CD8-positive, alpha-beta memory T cell (primary cell): ENCODE measurements at regions not wholly inside any gene's neighbourhood (a gene's known extent, or its start where the extent isn't known, plus 50 kb on each side); places are given as distances from the start of the nearest gene placed in this dataset.
"Not testable (repeated sequence)": the region's sequence is repeated elsewhere in the genome, so short reads cannot be mapped to it uniquely, and the experiment has no call there.

Experiments used
- CTCF ChIA-PET: fragments of 350-600 bp; sonication (Branson Sonifier 250); formaldehyde crosslinking; loops from one replicate; lab custom pipeline; 2021; ENCODE audit warnings: antibody characterized with exemption; lab: Charles Lee
- POLR2A ChIA-PET: fragments of 350-600 bp; sonication (Branson Sonifier 250); formaldehyde crosslinking; loops from one replicate; lab custom pipeline; 2021; ENCODE audit warnings: antibody characterized with exemption; lab: Charles Lee
- DNase-seq, 5 donors: peaks; one replicate each; pipeline versions ENCODE4 v3.0.0 to v3.0.0-alpha.2; 2020 to 2022; ENCODE audit warnings: mixed read lengths in 1 of 5
- H3K27ac ChIP-seq: one replicate; pipeline ENCODE4 v1.7.0; 2013; ENCODE audit warnings: low read depth, mild to moderate bottlenecking, low read length, moderate library complexity
- H3K27me3 ChIP-seq: 2 replicates; pipeline ENCODE4 v1.7.0; 2013; ENCODE audit warnings: low read length, mild to moderate bottlenecking; ENCODE audit not compliant: insufficient read depth, poor library complexity, severe bottlenecking
- H3K36me3 ChIP-seq: 2 replicates; pipeline ENCODE4 v1.7.0; 2013; ENCODE audit warnings: mild to moderate bottlenecking, low read length, moderate library complexity; ENCODE audit not compliant: insufficient read depth
- H3K4me1 ChIP-seq: 2 replicates; pipeline ENCODE4 v1.7.0; 2013; ENCODE audit warnings: mild to moderate bottlenecking, low read length, moderate library complexity; ENCODE audit not compliant: insufficient read depth
- H3K4me3 ChIP-seq: 2 replicates; pipeline ENCODE4 v1.7.0; 2013; ENCODE audit warnings: mild to moderate bottlenecking, low read length
- H3K9me3 ChIP-seq: 2 replicates; pipeline ENCODE4 v1.7.0; 2013; ENCODE audit warnings: mild to moderate bottlenecking, low read length
- H3K27ac Mint-ChIP-seq, 8 donors: one replicate each; pipeline ENCODE4 v1.8.0; 2020 to 2021; ENCODE audit warnings: mixed read lengths in 8 of 8, mild to moderate bottlenecking in 6 of 8, inconsistent platforms in 3 of 8, moderate library complexity in 3 of 8
- H3K27me3 Mint-ChIP-seq, 2 donors: one replicate each; pipeline ENCODE4 v1.8.0; 2020 to 2021; ENCODE audit warnings: mixed read lengths in 2 of 2, mild to moderate bottlenecking in 1 of 2, moderate library complexity in 1 of 2
- H3K36me3 Mint-ChIP-seq, 3 donors: one replicate each; pipeline ENCODE4 v1.8.0; 2020 to 2021; ENCODE audit warnings: mixed read lengths in 3 of 3, inconsistent platforms in 1 of 3, mild to moderate bottlenecking in 1 of 3
- H3K4me1 Mint-ChIP-seq, 3 donors: one replicate each; pipeline ENCODE4 v1.8.0; 2020 to 2021; ENCODE audit warnings: mixed read lengths in 3 of 3, inconsistent platforms in 1 of 3, mild to moderate bottlenecking in 1 of 3
- H3K4me3 Mint-ChIP-seq, 7 donors: one replicate each; pipeline ENCODE4 v1.8.0; 2020 to 2021; ENCODE audit warnings: mixed read lengths in 7 of 7, mild to moderate bottlenecking in 6 of 7, moderate library complexity in 4 of 7, inconsistent platforms in 2 of 7
- H3K9me3 Mint-ChIP-seq, 5 donors: one replicate each; pipeline ENCODE4 v1.8.0; 2020 to 2022; ENCODE audit warnings: mixed read lengths in 5 of 5, mild to moderate bottlenecking in 3 of 5, moderate library complexity in 2 of 5, inconsistent platforms in 1 of 5

- POLR2A ChIA-PET, result interaction anchor here (0.6 kb wide), 1 partner anchor 12 kb away, joined by 3 read pairs; no protein-coding TSS in a partner anchor
- H3K36me3 ChIP-seq, result no peaks in the 10 kb centered on the region
- DNase-seq, result no peak
- H3K4me1 ChIP-seq, result peaks cover 71% of the 10 kb centered on the region
- no peak overlapping the region for H3K4me3 ChIP-seq
- Mint-ChIP-seq H3K27ac (peak overlapping the region in 1 of 8 donors; percentile 36), H3K4me3 (no peak overlapping the region), H3K9me3 (peaks cover 0 to 2% (median 0%) of the 10 kb centered on the region in 5 donors), H3K36me3 (peaks cover 0 to 12% (median 0%) of the 10 kb centered on the region in 3 donors), H3K4me1 (peaks cover 33 to 35% (median 33%) of the 10 kb centered on the region in 3 donors), H3K27me3 (peaks cover 0 to 5% of the 10 kb centered on the region in 2 donors)
- H3K27ac ChIP-seq, result no peak overlapping the region
- CTCF ChIA-PET, result interaction anchor here (1.0 to 1.7 kb wide), 4 partner anchors 11 to 151 kb away, joined by 3 to 5 read pairs (median 4); no protein-coding TSS in a partner anchor
- no peaks in the 10 kb centered on the region for H3K27me3 ChIP-seq
- H3K9me3 ChIP-seq, result no peaks in the 10 kb centered on the region
Measured at GRCh38 chr4:38330936-38331335, 333.1 kb upstream of the KLF3 start.

GRCh38 chr4:38332699-38333098, 331.3 kb upstream of the KLF3 start:
- H3K27ac Mint-ChIP-seq, result no peak overlapping the region
- no peak for DNase-seq
- no peak overlapping the region for H3K4me3 Mint-ChIP-seq
- no peak overlapping the region for H3K4me3 ChIP-seq
- no peaks in the 10 kb centered on the region for H3K9me3 ChIP-seq
- H3K4me1 ChIP-seq, result peaks cover 54% of the 10 kb centered on the region
- peaks cover 0 to 13% (median 9%) of the 10 kb centered on the region in 5 donors for H3K9me3 Mint-ChIP-seq
- H3K36me3 Mint-ChIP-seq, result peaks cover 0 to 24% (median 0%) of the 10 kb centered on the region in 3 donors
- ChIA-PET CTCF (no interaction called here), POLR2A (no interaction called here)
- no peaks in the 10 kb centered on the region for H3K36me3 ChIP-seq
- no peak overlapping the region for H3K27ac ChIP-seq
- H3K27me3 Mint-ChIP-seq, result peaks cover 0 to 5% of the 10 kb centered on the region in 2 donors
- peaks cover 30 to 32% (median 30%) of the 10 kb centered on the region in 3 donors for H3K4me1 Mint-ChIP-seq
- H3K27me3 ChIP-seq, result no peaks in the 10 kb centered on the region

- Histone ChIP-seq H3K27ac (no peak overlapping the region), H3K4me1 (peaks cover 48% of the 10 kb centered on the region)
- peaks cover 2 to 29% (median 4%) of the 10 kb centered on the region in 3 donors for H3K36me3 Mint-ChIP-seq
Measured at GRCh38 chr4:38333219-38333618, 330.8 kb upstream of the KLF3 start.

GRCh38 chr4:38334791-38335190, 329.2 kb upstream of the KLF3 start:
- CTCF ChIA-PET, result no interaction called here
- DNase-seq, result no peak
- Histone ChIP-seq H3K27me3 (no peaks in the 10 kb centered on the region), H3K27ac (no peak overlapping the region), H3K9me3 (peaks cover 6% of the 10 kb centered on the region), H3K4me1 (peaks cover 34% of the 10 kb centered on the region), H3K4me3 (no peak overlapping the region), H3K36me3 (no peaks in the 10 kb centered on the region)
- Mint-ChIP-seq H3K36me3 (peaks cover 5 to 45% (median 5%) of the 10 kb centered on the region in 3 donors), H3K4me1 (peaks cover 14 to 16% (median 15%) of the 10 kb centered on the region in 3 donors), H3K9me3 (peaks cover 19 to 34% (median 30%) of the 10 kb centered on the region in 5 donors), H3K27ac (no peak overlapping the region), H3K4me3 (peak overlapping the region in 3 of 7 donors; percentile 24 to 59 (median 26)), H3K27me3 (peaks cover 0 to 5% of the 10 kb centered on the region in 2 donors)
- POLR2A ChIA-PET, result no interaction called here

More at GRCh38 chr4:38333219-38333618, 330.8 kb upstream of the KLF3 start:
- no peaks in the 10 kb centered on the region for H3K36me3 ChIP-seq
- ChIA-PET POLR2A (no interaction called here), CTCF (no interaction called here)
- H3K9me3 Mint-ChIP-seq, result peaks cover 5 to 18% (median 14%) of the 10 kb centered on the region in 5 donors
- no peaks in the 10 kb centered on the region for H3K27me3 ChIP-seq
- no peak overlapping the region for H3K27ac Mint-ChIP-seq
- no peak overlapping the region for H3K4me3 ChIP-seq
- peaks cover under 1% of the 10 kb centered on the region for H3K9me3 ChIP-seq
- no peak overlapping the region for H3K4me3 Mint-ChIP-seq
- H3K27me3 Mint-ChIP-seq, result peaks cover 0 to 5% of the 10 kb centered on the region in 2 donors
- H3K4me1 Mint-ChIP-seq, result peaks cover 28 to 29% (median 28%) of the 10 kb centered on the region in 3 donors
- no peak for DNase-seq

- POLR2A ChIA-PET, CTCF ChIA-PET, H3K27ac ChIP-seq, H3K27me3 ChIP-seq, H3K4me3 Mint-ChIP-seq, H3K9me3 ChIP-seq, DNase-seq, H3K36me3 ChIP-seq, H3K4me3 ChIP-seq, H3K27me3 Mint-ChIP-seq: not testable (repeated sequence)
- Mint-ChIP-seq H3K4me1 (peaks cover 14 to 16% (median 15%) of the 10 kb centered on the region in 3 donors), H3K9me3 (peaks cover 19 to 37% (median 30%) of the 10 kb centered on the region in 5 donors), H3K36me3 (peaks cover 5 to 46% (median 5%) of the 10 kb centered on the region in 3 donors), H3K27ac (peak overlapping the region in 1 of 8 donors; percentile 46)
- peaks cover 15% of the 10 kb centered on the region for H3K4me1 ChIP-seq
Measured at GRCh38 chr4:38338939-38339338, 325.1 kb upstream of the KLF3 start.

- no peak overlapping the region for H3K27ac Mint-ChIP-seq
- ChIA-PET CTCF (no interaction called here), POLR2A (no interaction called here)
- H3K9me3 ChIP-seq, result peaks cover 3% of the 10 kb centered on the region
- no peaks in the 10 kb centered on the region for H3K4me1 ChIP-seq
- DNase-seq, result no peak
- no peaks in the 10 kb centered on the region for H3K27me3 ChIP-seq
- H3K4me1 Mint-ChIP-seq, result no peaks in the 10 kb centered on the region
- no peak overlapping the region for H3K27ac ChIP-seq
- H3K27me3 Mint-ChIP-seq, result no peaks in the 10 kb centered on the region
- no peaks in the 10 kb centered on the region for H3K36me3 ChIP-seq
- H3K9me3 Mint-ChIP-seq, result peaks cover 10 to 28% (median 21%) of the 10 kb centered on the region in 5 donors
- H3K4me3 Mint-ChIP-seq, result no peak overlapping the region
- H3K36me3 Mint-ChIP-seq, result peaks cover 1 to 37% (median 3%) of the 10 kb centered on the region in 3 donors
- H3K4me3 ChIP-seq, result no peak overlapping the region
Measured at GRCh38 chr4:38343608-38344007, 320.4 kb upstream of the KLF3 start.

GRCh38 chr4:38344929-38345328, 319.1 kb upstream of the KLF3 start:
- no peak for DNase-seq
- H3K27me3 Mint-ChIP-seq, result peaks cover 0 to 1% of the 10 kb centered on the region in 2 donors
- H3K36me3 Mint-ChIP-seq, result peaks cover 0 to 32% (median 1%) of the 10 kb centered on the region in 3 donors
- H3K4me3 ChIP-seq, result no peak overlapping the region
- ChIA-PET CTCF (no interaction called here), POLR2A (interaction anchor here (0.8 kb wide), 1 partner anchor 140 kb away, joined by 7 read pairs; no protein-coding TSS in a partner anchor)
- peaks cover 0 to 15% (median 9%) of the 10 kb centered on the region in 5 donors for H3K9me3 Mint-ChIP-seq
- H3K4me1 Mint-ChIP-seq, result no peaks in the 10 kb centered on the region
- no peaks in the 10 kb centered on the region for H3K4me1 ChIP-seq
- H3K4me3 Mint-ChIP-seq, result no peak overlapping the region
- H3K27me3 ChIP-seq, result no peaks in the 10 kb centered on the region
- H3K9me3 ChIP-seq, result no peaks in the 10 kb centered on the region
- H3K27ac Mint-ChIP-seq, result no peak overlapping the region
- no peak overlapping the region for H3K27ac ChIP-seq
- no peaks in the 10 kb centered on the region for H3K36me3 ChIP-seq

- peaks cover under 1 to 37% (median 2%) of the 10 kb centered on the region in 3 donors for H3K36me3 Mint-ChIP-seq
- no peak overlapping the region for H3K4me3 Mint-ChIP-seq
- no peaks in the 10 kb centered on the region for H3K4me1 Mint-ChIP-seq
- H3K27ac Mint-ChIP-seq, result no peak overlapping the region
- POLR2A ChIA-PET, result no interaction called here
- Histone ChIP-seq H3K36me3 (no peaks in the 10 kb centered on the region), H3K4me3 (no peak overlapping the region), H3K4me1 (no peaks in the 10 kb centered on the region), H3K9me3 (no peaks in the 10 kb centered on the region), H3K27ac (no peak overlapping the region), H3K27me3 (no peaks in the 10 kb centered on the region)
- CTCF ChIA-PET, result no interaction called here
- DNase-seq, result no peak
- peaks cover 11 to 16% (median 14%) of the 10 kb centered on the region in 5 donors for H3K9me3 Mint-ChIP-seq
- H3K27me3 Mint-ChIP-seq, result peaks cover 0 to 9% of the 10 kb centered on the region in 2 donors
Measured at GRCh38 chr4:38347251-38347650, 316.7 kb upstream of the KLF3 start.
